ENCODE measurements at regions not wholly inside any gene's neighbourhood (a gene's known extent, or its start where the extent isn't known, plus 50 kb on each side); places are given as distances from the start of the nearest gene placed in this dataset.

DNA sequence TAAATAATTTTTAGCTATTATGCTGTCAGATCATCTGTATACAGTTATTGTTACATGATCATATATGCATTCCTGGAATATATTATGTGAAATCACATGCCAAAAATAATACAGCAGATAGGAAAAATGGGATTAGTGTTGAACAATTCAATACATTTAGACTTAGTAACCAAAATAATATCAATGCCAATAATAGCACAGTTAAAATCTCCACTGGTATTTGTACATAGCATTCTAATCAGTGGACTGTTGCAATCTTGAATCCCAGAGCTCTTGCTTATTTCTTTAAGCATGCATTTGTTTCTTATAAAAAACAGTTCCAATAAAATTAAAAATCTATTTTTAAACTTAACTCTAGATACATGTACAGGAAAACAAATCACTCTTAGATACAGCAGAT, 2772.2 kb downstream of the PCDH9 start:
- intact Hi-C loops (cut with DNase I): no loop called here
- no peak for TF ChIP-seq CTCF (IDR thresholded peaks at IDR 0.05)
- no peak for TF ChIP-seq POLR2A (IDR thresholded peaks at IDR 0.05)
- H3K4me3 ChIP-seq: no peak overlapping the region
- H3K27ac ChIP-seq: no peak overlapping the region
- H3K4me1 ChIP-seq: no peaks in the 10 kb centered on the region
- no peaks in the 10 kb centered on the region for H3K9me3 ChIP-seq
- no peaks in the 10 kb centered on the region for H3K27me3 ChIP-seq
- H3K36me3 ChIP-seq: no peaks in the 10 kb centered on the region
- DNase-seq: no peak

DNA sequence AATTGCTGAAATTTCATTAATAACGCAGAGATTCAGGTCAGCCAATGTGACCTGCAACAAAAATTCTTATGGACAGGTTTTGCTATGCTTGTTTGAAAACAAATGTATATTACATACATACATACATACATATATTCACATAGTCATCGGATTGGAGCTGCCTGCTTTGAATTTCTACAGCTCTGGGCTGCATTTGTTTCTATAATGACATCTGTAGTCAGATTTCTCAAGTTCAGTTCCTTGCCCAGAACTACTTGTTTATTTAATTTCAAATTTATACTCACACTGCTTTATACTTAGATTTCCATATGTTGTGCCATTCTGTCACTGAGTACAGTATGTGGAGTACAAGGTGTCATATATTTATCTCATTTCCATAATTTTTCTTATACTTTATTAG, 2775.0 kb downstream of the PCDH9 start:
- intact Hi-C loops (cut with DNase I): no loop called here
- TF ChIP-seq CTCF (IDR thresholded peaks at IDR 0.05) (no peak), POLR2A (IDR thresholded peaks at IDR 0.05) (no peak)
- WGBS, 2 donors: 43 to 46% methylated on average over 2 of the region's 2 CpGs

GRCh38 chr13:64453831-64454230, 2776.3 kb downstream of the PCDH9 start:
- Histone ChIP-seq H3K27ac (no peak overlapping the region), H3K9me3 (no peaks in the 10 kb centered on the region), H3K27me3 (no peaks in the 10 kb centered on the region), H3K36me3 (no peaks in the 10 kb centered on the region), H3K4me1 (no peaks in the 10 kb centered on the region), H3K4me3 (no peak overlapping the region)
- no peak for TF ChIP-seq POLR2A (IDR thresholded peaks at IDR 0.05)
- intact Hi-C loops (cut with DNase I): no loop called here
- DNase-seq: no peak
- 49 to 63% methylated on average over 4 of the region's 4 CpGs for WGBS, 2 donors

More for the DNA sequence above, 2775.0 kb downstream of the PCDH9 start:
- Histone ChIP-seq H3K4me1 (no peaks in the 10 kb centered on the region), H3K36me3 (no peaks in the 10 kb centered on the region), H3K27me3 (no peaks in the 10 kb centered on the region), H3K4me3 (no peak overlapping the region), H3K9me3 (no peaks in the 10 kb centered on the region), H3K27ac (no peak overlapping the region)
- no peak for DNase-seq

- Histone ChIP-seq H3K4me1 (no peaks in the 10 kb centered on the region), H3K36me3 (no peaks in the 10 kb centered on the region), H3K4me3 (no peak overlapping the region), H3K27ac (no peak overlapping the region), H3K9me3 (no peaks in the 10 kb centered on the region), H3K27me3 (no peaks in the 10 kb centered on the region)
- intact Hi-C loops (cut with DNase I): no loop called here
- TF ChIP-seq CTCF (IDR thresholded peaks at IDR 0.05) (no peak), POLR2A (IDR thresholded peaks at IDR 0.05) (no peak)
- 40 to 45% methylated on average over 2 of the region's 2 CpGs for WGBS, 2 donors
- DNase-seq: no peak
Observed at GRCh38 chr13:64446372-64446771, 2783.8 kb downstream of the PCDH9 start.

DNA sequence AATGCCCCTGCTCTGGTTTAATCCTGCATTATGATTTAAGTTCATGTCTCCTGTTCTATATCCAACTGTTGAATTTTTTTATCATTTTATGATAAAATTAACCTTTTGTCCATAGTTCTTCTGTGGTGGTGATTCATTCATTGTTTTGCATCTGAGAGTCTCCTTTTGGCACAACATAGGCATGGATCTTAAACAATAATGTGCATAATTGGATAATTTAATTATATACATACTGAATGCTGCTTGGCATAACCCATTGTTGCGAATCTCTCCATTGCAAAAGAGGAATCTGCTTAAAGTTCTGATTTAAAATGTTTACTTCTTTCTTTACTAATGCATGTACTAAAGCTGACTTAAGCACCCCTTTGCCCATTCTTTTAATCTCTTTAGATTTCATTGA, 2788.4 kb downstream of the PCDH9 start:
- TF ChIP-seq CTCF (IDR thresholded peaks at IDR 0.05): no peak
- no peak for TF ChIP-seq POLR2A (IDR thresholded peaks at IDR 0.05)
- 62 to 76% methylated on average over 1 of the region's 1 CpG for WGBS, 2 donors
- no peak overlapping the region for H3K4me3 ChIP-seq
- H3K27ac ChIP-seq: no peak overlapping the region
- H3K9me3 ChIP-seq: no peaks in the 10 kb centered on the region
- DNase-seq: no peak
- no peaks in the 10 kb centered on the region for H3K36me3 ChIP-seq
- H3K27me3 ChIP-seq: no peaks in the 10 kb centered on the region
- no peaks in the 10 kb centered on the region for H3K4me1 ChIP-seq
- intact Hi-C loops (cut with DNase I): no loop called here

DNA sequence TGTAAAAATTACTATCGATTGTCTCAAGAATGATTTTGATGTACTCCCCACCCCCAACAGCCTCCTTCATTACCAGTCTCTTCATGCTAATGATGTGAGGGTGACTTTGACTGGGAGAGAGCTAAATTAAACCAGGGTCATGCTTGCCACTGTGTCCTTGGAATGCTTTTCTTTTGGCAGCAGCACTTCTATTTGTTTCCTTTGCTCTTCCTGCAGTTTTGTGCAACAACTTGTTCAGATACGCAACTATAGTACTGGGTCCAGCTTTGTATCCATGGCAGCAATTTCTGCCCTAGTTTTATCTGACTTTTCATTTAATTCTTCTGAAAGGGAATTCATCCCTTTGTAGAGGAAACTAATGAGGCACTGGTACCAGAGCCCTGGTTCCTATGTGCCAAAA, 2792.1 kb downstream of the PCDH9 start:
- DNase-seq: no peak
- no peaks in the 10 kb centered on the region for H3K36me3 ChIP-seq
- no peaks in the 10 kb centered on the region for H3K9me3 ChIP-seq
- intact Hi-C loops (cut with DNase I): no loop called here
- no peak overlapping the region for H3K4me3 ChIP-seq
- no peaks in the 10 kb centered on the region for H3K4me1 ChIP-seq
- H3K27ac ChIP-seq: no peak overlapping the region
- no peaks in the 10 kb centered on the region for H3K27me3 ChIP-seq
- 73 to 81% methylated on average over 2 of the region's 2 CpGs for WGBS, 2 donors
- TF ChIP-seq CTCF (IDR thresholded peaks at IDR 0.05) (no peak), POLR2A (IDR thresholded peaks at IDR 0.05) (no peak)
